NCI-H82 treated with DMSO at 0.1 percent for 48 hours (cell line): ENCODE measurements at regions not wholly inside any gene's neighbourhood (a gene's known extent, or its start where the extent isn't known, plus 50 kb on each side); places are given as distances from the start of the nearest gene placed in this dataset.
"Not testable (repeated sequence)": the region's sequence is repeated elsewhere in the genome, so short reads cannot be mapped to it uniquely, and the experiment has no call there.

Experiments used
- DNase-seq: peaks from one replicate; lab custom pipeline; 2025; ENCODE audit not compliant: unreplicated experiment; lab: John Stamatoyannopoulos, UW

- no peak for DNase-seq
Observed at GRCh38 chr2:126952216-126952615, 53.5 kb downstream of the TEX51 start.

- no peak for DNase-seq
Observed at GRCh38 chr2:126953483-126953882, 54.8 kb downstream of the TEX51 start.

GRCh38 chr2:126954831-126955230, 56.1 kb downstream of the TEX51 start:
- no peak for DNase-seq

DNA sequence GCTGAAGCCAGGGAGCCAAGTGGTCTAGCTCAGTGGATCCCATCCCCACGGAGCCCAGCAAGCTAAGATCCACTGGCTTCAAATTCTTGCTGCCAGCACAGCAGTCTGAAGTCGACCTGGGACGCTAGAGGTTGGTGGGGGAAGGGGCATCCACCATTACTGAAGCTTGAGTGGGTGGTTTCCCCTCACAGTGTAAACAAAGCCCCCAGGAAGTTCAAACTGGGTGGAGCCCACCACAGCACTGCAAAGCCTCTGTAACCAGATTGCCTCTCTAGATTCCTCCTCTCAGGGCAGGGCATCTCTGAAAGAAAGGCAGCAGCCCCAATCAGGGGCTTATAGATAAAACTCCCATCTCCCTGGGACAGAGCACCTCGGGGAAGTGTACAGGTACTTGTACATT, 58.1 kb downstream of the TEX51 start:
- not testable (repeated sequence) for DNase-seq

DNA sequence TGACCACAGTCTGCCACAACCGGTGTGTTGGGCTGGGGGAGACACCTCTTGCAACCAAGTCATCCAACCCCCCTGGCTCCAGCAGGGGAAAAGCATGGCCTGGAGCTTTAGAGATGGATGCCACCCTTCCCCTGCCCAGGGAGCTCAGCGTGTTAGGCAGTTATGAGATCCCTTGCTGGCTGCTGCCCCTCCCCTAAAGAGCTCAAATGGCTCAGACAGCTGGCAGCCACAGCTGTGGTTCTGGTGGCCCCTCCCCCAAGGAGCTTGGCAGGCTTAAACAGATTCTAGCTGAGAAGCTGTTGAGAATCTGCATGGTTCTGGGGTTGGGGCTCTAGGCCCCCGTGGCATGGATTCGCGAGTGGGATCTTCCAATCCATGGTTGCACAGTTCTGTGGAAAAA, 64.7 kb downstream of the TEX51 start:
- peak; percentile 86 for DNase-seq

DNA sequence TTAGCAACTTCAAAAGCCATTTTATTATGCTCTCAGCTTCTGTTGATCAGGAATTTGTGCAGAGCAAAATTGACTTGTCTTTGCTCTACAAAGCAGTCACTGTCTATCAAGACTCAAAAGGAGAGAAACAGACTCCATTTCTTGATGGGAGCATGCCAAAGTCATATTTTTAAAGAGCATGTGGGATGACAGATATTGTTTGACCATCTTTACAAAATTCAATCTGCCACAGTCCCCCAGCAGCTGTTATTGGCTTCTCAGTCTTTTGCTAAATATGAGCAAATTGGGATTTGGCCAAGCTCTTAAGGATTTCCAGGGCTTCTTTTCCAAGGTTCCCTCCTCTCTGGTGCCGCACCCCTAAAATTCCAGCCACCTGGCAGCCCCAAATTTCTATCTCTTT, 67.9 kb downstream of the TEX51 start:
- no peak for DNase-seq

GRCh38 chr2:126970583-126970982, 71.9 kb downstream of the TEX51 start:
- DNase-seq: no peak

- no peak for DNase-seq
Observed at GRCh38 chr2:126971162-126971480, 72.4 kb downstream of the TEX51 start.

DNA sequence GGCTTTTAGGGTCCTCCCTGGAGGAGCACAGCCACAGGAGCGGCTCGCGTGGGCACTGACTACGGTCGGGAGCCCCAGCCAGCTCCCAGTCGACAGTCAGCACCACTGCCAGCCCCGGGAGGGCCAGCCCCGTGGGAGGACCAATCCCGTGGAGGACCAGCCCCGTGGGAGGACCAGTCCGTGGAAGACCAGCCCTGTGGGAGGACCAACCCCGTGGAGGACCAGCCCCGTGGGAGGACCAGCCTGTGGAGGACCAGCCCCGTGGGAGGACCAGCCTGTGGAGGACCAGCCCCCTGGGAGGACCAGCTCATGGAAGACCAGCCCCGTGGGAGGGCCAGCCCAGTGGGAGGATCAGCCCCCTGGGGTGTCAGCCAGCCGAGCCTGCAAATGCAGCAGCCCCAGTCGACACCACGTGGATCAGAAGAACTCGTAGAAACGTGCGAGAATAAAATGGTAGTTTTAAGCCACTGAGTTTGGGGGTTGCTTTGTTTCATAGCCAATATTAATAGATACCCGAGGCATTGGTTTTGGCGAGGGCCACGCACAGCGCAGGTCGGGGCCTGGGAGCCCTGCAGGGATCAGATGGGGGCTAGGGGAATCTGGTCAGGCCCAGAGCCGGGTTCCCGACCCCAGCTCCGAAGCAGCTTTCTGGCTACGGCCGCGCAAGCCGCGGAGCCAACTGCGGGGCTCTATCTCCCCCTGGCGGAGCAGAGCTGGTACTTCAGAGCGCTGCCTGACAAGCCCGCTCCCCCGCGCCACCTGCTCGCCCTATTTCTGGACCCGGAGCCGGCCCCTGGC, 73.0 kb downstream of the TEX51 start:
- peak; percentile 45 for DNase-seq

DNA sequence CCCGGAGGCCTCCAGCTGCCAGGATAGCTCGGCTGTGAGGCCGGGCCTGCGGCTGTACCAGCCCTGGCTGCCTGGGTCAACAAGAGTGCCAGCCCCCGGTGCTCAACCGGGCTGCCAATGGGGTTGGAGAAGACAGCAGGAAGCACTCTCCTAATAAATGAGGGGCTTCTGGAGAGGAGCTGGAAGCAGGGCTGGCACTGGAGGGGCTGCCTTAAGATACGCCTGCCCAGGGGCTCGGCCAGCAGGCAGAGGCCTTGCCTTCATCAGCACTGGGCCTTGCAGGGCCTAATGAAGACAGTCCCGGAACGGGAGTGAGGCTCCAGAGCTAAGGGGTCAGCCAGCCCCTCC, 73.6 kb downstream of the TEX51 start:
- no peak for DNase-seq

- no peak for DNase-seq
Observed at GRCh38 chr2:126973745-126974144, 75.1 kb downstream of the TEX51 start.

- DNase-seq: no peak
Observed at GRCh38 chr2:126975671-126976655, 77.3 kb downstream of the TEX51 start.

DNA sequence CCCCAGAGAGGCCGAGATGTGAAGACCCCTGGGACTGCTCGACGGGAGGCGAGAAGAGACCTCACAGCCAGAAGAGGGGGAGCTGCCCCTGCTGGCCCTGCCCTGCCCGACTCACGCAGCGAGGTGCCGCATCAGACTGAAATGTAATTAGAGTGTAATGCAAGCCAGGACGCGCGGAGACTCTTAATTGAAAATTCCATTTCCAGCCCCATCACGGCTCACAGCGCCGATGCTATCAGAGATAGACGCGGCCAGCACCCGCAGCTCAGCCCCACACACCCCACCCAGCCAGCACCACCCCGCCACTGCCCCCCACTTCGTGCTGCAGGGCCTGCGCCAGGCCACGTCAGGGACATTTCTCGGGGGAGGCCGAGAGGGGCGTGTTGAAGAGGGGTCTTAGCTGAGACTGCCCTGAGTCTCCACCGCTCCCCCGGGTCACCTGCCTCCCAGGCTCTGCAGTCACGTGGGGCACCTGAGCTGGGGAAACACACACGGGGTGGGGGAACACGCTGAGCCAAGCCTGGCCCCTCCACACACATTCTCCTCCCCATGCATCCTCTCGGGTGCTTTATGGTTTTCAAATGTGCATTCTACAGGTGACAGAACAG, 78.1 kb downstream of the TEX51 start:
- no peak for DNase-seq

GRCh38 chr2:126978333-126978732, 79.6 kb downstream of the TEX51 start:
- no peak for DNase-seq

GRCh38 chr2:126979039-126980003, 80.6 kb downstream of the TEX51 start:
- no peak for DNase-seq

DNA sequence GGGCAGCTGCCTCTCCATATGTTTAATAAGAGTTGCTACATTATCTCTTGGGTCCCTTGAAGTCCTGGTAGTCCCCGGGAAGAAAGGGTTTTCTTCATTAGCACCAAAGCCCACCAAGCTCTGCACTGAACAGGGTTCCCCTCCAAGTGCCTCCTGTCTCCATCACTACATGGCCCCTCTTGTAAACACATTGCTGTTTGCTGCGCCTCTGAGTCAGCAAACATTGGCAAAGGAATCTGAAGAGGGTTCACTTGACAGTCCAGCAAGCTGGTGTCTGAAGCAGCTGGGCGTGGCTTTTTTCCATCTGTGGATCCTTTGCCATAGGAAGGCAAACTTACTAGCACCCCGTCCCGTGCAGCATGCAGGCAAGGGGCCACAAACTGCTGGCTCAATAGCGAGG, 82.8 kb downstream of the TEX51 start:
- DNase-seq: no peak

- DNase-seq: no peak
Observed at GRCh38 chr2:126982935-126983334, 84.2 kb downstream of the TEX51 start.

GRCh38 chr2:126986631-126987187, 88.0 kb downstream of the TEX51 start:
- DNase-seq: no peak

- DNase-seq: no peak
Observed at GRCh38 chr2:126988482-126988881, 89.8 kb downstream of the TEX51 start.

- not testable (repeated sequence) for DNase-seq
Observed at GRCh38 chr2:126989064-126989463, 90.4 kb downstream of the TEX51 start.
